Panc1 (cell line): ENCODE measurements at regions not wholly inside any gene's neighbourhood (a gene's known extent, or its start where the extent isn't known, plus 50 kb on each side); places are given as distances from the start of the nearest gene placed in this dataset.

Experiments
- CTCF ChIP-seq: fragments of 450-650 bp; IDR thresholded peaks from 2 replicates; pipeline ENCODE4 v1.5.1; 2017; ENCODE audit warnings: mild to moderate bottlenecking
- POLR2AphosphoS5 ChIP-seq: IDR thresholded peaks from 2 replicates; pipeline ENCODE4 v1.6.1; 2012; ENCODE audit warnings: mild to moderate bottlenecking, low read depth, low read length, moderate library complexity
- TF ChIP-seq, protein P1 (sequence below), 2 experiments: IDR thresholded peaks; 2 replicates each; pipeline ENCODE4 v1.6.1; 2011 to 2012; ENCODE audit warnings: low read depth in 2 of 2, control low read depth in 1 of 2, low read length in 1 of 2, mild to moderate bottlenecking in 1 of 2, moderate library complexity in 1 of 2; ENCODE audit not compliant: insufficient read depth in 1 of 2

GRCh38 chr3:105984837-105985236, 116.0 kb upstream of the CBLB start:
- TF ChIP-seq, protein P1, sequence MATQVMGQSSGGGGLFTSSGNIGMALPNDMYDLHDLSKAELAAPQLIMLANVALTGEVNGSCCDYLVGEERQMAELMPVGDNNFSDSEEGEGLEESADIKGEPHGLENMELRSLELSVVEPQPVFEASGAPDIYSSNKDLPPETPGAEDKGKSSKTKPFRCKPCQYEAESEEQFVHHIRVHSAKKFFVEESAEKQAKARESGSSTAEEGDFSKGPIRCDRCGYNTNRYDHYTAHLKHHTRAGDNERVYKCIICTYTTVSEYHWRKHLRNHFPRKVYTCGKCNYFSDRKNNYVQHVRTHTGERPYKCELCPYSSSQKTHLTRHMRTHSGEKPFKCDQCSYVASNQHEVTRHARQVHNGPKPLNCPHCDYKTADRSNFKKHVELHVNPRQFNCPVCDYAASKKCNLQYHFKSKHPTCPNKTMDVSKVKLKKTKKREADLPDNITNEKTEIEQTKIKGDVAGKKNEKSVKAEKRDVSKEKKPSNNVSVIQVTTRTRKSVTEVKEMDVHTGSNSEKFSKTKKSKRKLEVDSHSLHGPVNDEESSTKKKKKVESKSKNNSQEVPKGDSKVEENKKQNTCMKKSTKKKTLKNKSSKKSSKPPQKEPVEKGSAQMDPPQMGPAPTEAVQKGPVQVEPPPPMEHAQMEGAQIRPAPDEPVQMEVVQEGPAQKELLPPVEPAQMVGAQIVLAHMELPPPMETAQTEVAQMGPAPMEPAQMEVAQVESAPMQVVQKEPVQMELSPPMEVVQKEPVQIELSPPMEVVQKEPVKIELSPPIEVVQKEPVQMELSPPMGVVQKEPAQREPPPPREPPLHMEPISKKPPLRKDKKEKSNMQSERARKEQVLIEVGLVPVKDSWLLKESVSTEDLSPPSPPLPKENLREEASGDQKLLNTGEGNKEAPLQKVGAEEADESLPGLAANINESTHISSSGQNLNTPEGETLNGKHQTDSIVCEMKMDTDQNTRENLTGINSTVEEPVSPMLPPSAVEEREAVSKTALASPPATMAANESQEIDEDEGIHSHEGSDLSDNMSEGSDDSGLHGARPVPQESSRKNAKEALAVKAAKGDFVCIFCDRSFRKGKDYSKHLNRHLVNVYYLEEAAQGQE (IDR thresholded peaks at IDR 0.05; ENCODE audit: insufficient read depth in 1 of 2, low read depth in 2 of 2, low read length in 1 of 2) = no peak
- TF ChIP-seq CTCF (no peak), POLR2AphosphoS5 (no peak)
